ENCODE measurements at regions not wholly inside any gene's neighbourhood (a gene's known extent, or its start where the extent isn't known, plus 50 kb on each side); places are given as distances from the start of the nearest gene placed in this dataset.

DNA sequence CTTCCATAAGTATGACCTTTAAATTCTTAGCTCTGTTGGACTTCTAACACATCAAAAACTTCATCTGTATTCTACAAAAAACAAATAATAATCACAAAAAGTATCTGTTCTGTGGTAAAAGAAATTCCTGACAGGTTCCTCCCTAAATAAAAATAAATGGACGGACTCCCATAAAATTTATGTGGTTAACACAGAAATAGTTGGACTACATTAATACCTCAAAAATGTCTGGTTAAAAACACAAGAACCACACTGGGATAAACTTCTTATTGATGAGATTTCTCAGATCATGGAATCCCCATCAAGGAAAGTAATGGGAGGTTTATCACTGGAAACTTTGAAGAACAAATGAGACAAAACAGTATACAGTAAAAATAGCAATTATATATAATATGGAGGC, 172.4 kb downstream of the MOXD1 start:
- peaks cover 4% of the 10 kb centered on the region for H3K36me3 Mint-ChIP-seq (ENCODE audit: low read depth, unreplicated experiment)
- Histone ChIP-seq H4K20me1 (ENCODE audit: insufficient read depth, low read length) (no peaks in the 10 kb centered on the region), H3K4me3 (ENCODE audit: insufficient read depth, low read depth, low read length) (no peak overlapping the region), H3K79me2 (ENCODE audit: insufficient read depth, low read length) (no peaks in the 10 kb centered on the region), H2AFZ (ENCODE audit: low read depth, low read length) (no peak overlapping the region), H3K9me3 (ENCODE audit: insufficient read depth, low read depth, low read length) (peaks cover 7% of the 10 kb centered on the region), H3K4me1 (ENCODE audit: insufficient read depth, low read length) (peaks cover 9% of the 10 kb centered on the region), H3K36me3 (ENCODE audit: insufficient read depth, low read length) (no peaks in the 10 kb centered on the region), H3K27ac (ENCODE audit: low read depth, low read length) (peak overlapping the region; percentile 24), H3K4me2 (ENCODE audit: low read length) (no peak overlapping the region), H3K9ac (ENCODE audit: low read length) (no peak overlapping the region), H3K27me3 (ENCODE audit: insufficient read depth, low read length) (no peaks in the 10 kb centered on the region)
- no peak overlapping the region for H3K4me3 Mint-ChIP-seq (ENCODE audit: unreplicated experiment)
- FAIRE-seq (peak; percentile 9), DNase-seq (ENCODE audit: low read depth) (peak; percentile 73)
- H3K4me1 Mint-ChIP-seq (ENCODE audit: low read depth, unreplicated experiment), result peaks cover 4% of the 10 kb centered on the region
- peaks cover 16% of the 10 kb centered on the region for H3K9me3 Mint-ChIP-seq (ENCODE audit: unreplicated experiment)
- no peak overlapping the region for H3K27ac Mint-ChIP-seq (ENCODE audit: unreplicated experiment)
- H3K27me3 Mint-ChIP-seq (ENCODE audit: low read depth, unreplicated experiment), result no peaks in the 10 kb centered on the region
- no peak for TF ChIP-seq EZH2 (IDR thresholded peaks at IDR 0.05; ENCODE audit: insufficient read depth, low read length)
- TF ChIP-seq, protein P1, sequence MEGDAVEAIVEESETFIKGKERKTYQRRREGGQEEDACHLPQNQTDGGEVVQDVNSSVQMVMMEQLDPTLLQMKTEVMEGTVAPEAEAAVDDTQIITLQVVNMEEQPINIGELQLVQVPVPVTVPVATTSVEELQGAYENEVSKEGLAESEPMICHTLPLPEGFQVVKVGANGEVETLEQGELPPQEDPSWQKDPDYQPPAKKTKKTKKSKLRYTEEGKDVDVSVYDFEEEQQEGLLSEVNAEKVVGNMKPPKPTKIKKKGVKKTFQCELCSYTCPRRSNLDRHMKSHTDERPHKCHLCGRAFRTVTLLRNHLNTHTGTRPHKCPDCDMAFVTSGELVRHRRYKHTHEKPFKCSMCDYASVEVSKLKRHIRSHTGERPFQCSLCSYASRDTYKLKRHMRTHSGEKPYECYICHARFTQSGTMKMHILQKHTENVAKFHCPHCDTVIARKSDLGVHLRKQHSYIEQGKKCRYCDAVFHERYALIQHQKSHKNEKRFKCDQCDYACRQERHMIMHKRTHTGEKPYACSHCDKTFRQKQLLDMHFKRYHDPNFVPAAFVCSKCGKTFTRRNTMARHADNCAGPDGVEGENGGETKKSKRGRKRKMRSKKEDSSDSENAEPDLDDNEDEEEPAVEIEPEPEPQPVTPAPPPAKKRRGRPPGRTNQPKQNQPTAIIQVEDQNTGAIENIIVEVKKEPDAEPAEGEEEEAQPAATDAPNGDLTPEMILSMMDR (IDR thresholded peaks at IDR 0.05; ENCODE audit: insufficient read depth, low read depth, low read length), result no peak

DNA sequence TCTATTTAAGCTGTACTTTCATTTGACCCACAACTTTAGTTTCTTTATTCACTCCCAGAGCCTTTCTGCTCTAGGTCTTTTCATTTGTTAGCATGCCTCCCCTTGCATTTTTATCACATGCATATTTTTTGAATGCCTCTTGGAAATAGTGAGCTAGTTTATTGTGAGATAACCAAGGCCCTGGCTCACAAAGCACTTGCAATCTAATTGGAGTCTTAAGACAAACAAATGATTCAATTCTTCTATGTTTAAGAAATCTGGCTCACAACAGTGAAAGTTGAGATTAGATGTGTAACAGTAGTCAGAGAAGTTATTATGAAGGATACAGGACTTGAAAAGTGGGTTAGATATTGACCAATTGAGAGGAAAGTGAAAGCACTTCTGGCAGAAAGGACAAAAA, 173.4 kb downstream of the MOXD1 start:
- Histone ChIP-seq H3K4me3 (ENCODE audit: insufficient read depth, low read depth, low read length) (no peak overlapping the region), H3K27ac (ENCODE audit: low read depth, low read length) (peak overlapping the region; percentile 24), H4K20me1 (ENCODE audit: insufficient read depth, low read length) (no peaks in the 10 kb centered on the region), H3K4me2 (ENCODE audit: low read length) (peak overlapping the region; percentile 6), H3K9me3 (ENCODE audit: insufficient read depth, low read depth, low read length) (peaks cover 7% of the 10 kb centered on the region), H3K79me2 (ENCODE audit: insufficient read depth, low read length) (no peaks in the 10 kb centered on the region), H3K27me3 (ENCODE audit: insufficient read depth, low read length) (no peaks in the 10 kb centered on the region), H3K9ac (ENCODE audit: low read length) (no peak overlapping the region), H3K4me1 (ENCODE audit: insufficient read depth, low read length) (peaks cover 9% of the 10 kb centered on the region), H3K36me3 (ENCODE audit: insufficient read depth, low read length) (no peaks in the 10 kb centered on the region), H2AFZ (ENCODE audit: low read depth, low read length) (no peak overlapping the region)
- Mint-ChIP-seq H3K9me3 (ENCODE audit: unreplicated experiment) (peaks cover 17% of the 10 kb centered on the region), H3K4me1 (ENCODE audit: low read depth, unreplicated experiment) (peaks cover 4% of the 10 kb centered on the region), H3K36me3 (ENCODE audit: low read depth, unreplicated experiment) (peaks cover 4% of the 10 kb centered on the region), H3K4me3 (ENCODE audit: unreplicated experiment) (no peak overlapping the region), H3K27me3 (ENCODE audit: low read depth, unreplicated experiment) (no peaks in the 10 kb centered on the region), H3K27ac (ENCODE audit: unreplicated experiment) (no peak overlapping the region)
- peak; percentile 91 for DNase-seq (ENCODE audit: low read depth)
- no peak for TF ChIP-seq EZH2 (IDR thresholded peaks at IDR 0.05; ENCODE audit: insufficient read depth, low read length)
- TF ChIP-seq, protein P1 (IDR thresholded peaks at IDR 0.05; ENCODE audit: insufficient read depth, low read depth, low read length), result no peak
- peak; percentile 26 for FAIRE-seq

DNA sequence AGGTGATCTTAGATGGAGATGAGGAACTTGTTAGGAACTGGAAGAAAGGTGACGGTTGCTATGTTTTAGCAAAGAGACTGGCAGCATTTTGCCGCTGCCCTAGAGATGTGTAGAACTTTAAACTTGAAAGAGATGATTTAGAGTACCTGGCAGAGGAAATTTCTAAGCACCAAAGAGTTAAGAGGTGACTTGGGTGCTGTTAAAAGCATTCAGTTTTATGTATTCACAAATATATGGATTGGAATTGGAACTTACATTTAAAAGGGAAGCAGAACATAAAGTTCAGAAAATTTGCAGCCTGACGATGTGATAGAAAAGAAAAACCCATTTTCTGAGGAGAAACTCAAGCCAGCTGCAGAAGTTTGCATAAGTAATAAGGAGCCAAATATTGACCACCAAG, 176.3 kb downstream of the MOXD1 start:
- Mint-ChIP-seq H3K4me1 (ENCODE audit: low read depth, unreplicated experiment) (no peaks in the 10 kb centered on the region), H3K9me3 (ENCODE audit: unreplicated experiment) (peaks cover 17% of the 10 kb centered on the region), H3K27ac (ENCODE audit: unreplicated experiment) (no peak overlapping the region), H3K27me3 (ENCODE audit: low read depth, unreplicated experiment) (no peaks in the 10 kb centered on the region), H3K36me3 (ENCODE audit: low read depth, unreplicated experiment) (peaks cover 4% of the 10 kb centered on the region), H3K4me3 (ENCODE audit: unreplicated experiment) (no peak overlapping the region)
- H2AFZ ChIP-seq (ENCODE audit: low read depth, low read length), result no peak overlapping the region
- no peaks in the 10 kb centered on the region for H3K79me2 ChIP-seq (ENCODE audit: insufficient read depth, low read length)
- no peaks in the 10 kb centered on the region for H4K20me1 ChIP-seq (ENCODE audit: insufficient read depth, low read length)
- H3K4me2 ChIP-seq (ENCODE audit: low read length), result no peak overlapping the region
- H3K36me3 ChIP-seq (ENCODE audit: insufficient read depth, low read length), result no peaks in the 10 kb centered on the region
- peaks cover 7% of the 10 kb centered on the region for H3K9me3 ChIP-seq (ENCODE audit: insufficient read depth, low read depth, low read length)
- H3K4me1 ChIP-seq (ENCODE audit: insufficient read depth, low read length), result peaks cover 9% of the 10 kb centered on the region
- H3K27ac ChIP-seq (ENCODE audit: low read depth, low read length), result no peak overlapping the region
- no peaks in the 10 kb centered on the region for H3K27me3 ChIP-seq (ENCODE audit: insufficient read depth, low read length)
- DNase-seq (ENCODE audit: low read depth), result no peak
- no peak overlapping the region for H3K9ac ChIP-seq (ENCODE audit: low read length)
- FAIRE-seq, result no peak
- TF ChIP-seq, protein P1 (IDR thresholded peaks at IDR 0.05; ENCODE audit: insufficient read depth, low read depth, low read length), result no peak
- TF ChIP-seq EZH2 (IDR thresholded peaks at IDR 0.05; ENCODE audit: insufficient read depth, low read length), result no peak
- H3K4me3 ChIP-seq (ENCODE audit: insufficient read depth, low read depth, low read length), result no peak overlapping the region
